Heart right ventricle (tissue), 16 donors: ENCODE measurements at regions not wholly inside any gene's neighbourhood (a gene's known extent, or its start where the extent isn't known, plus 50 kb on each side); places are given as distances from the start of the nearest gene placed in this dataset.

Experiments
- ATAC-seq, 8 donors: fragments of 200-7000 bp; cut with Tn5 transposase; one replicate each; pipeline ENCODE4 v1.9.1; 2020; ENCODE audit warnings: mild to moderate bottlenecking in 8 of 8, moderate library complexity in 8 of 8, moderate number of reproducible peaks in 1 of 8
- DNase-seq, 2 donors: peaks; one replicate each; pipeline ENCODE4 v3.0.0-alpha.2; 2020
- H3K27ac ChIP-seq, 10 donors: fragments of 200-600 bp; sonication (generic) in 2 of 10; one replicate each; pipeline versions ENCODE4 v1.5.0 to v1.8.0; 2020 to 2022; ENCODE audit warnings: mild to moderate bottlenecking in 3 of 10
- H3K27me3 ChIP-seq, 7 donors: fragments of 200-600 bp; one replicate each; pipeline ENCODE4 v1.8.0; 2021 to 2022; ENCODE audit warnings: mild to moderate bottlenecking in 2 of 7
- H3K36me3 ChIP-seq, 9 donors: fragments of 200-600 bp; sonication (generic) in 1 of 9; one replicate each; pipeline versions ENCODE4 v1.5.0 to v1.8.0; 2020 to 2022; ENCODE audit warnings: mild to moderate bottlenecking in 2 of 9
- H3K4me1 ChIP-seq, 9 donors: fragments of 200-600 bp; sonication (generic) in 1 of 9; one replicate each; pipeline versions ENCODE4 v1.5.0 to v1.8.0; 2020 to 2022; ENCODE audit warnings: mild to moderate bottlenecking in 4 of 9
- H3K4me3 ChIP-seq, 10 donors: fragments of 200-600 bp; sonication (generic) in 2 of 10; one replicate each; pipeline versions ENCODE4 v1.5.0 to v1.8.0; 2020 to 2022; ENCODE audit warnings: mild to moderate bottlenecking in 7 of 10, moderate library complexity in 2 of 10
- H3K9me3 ChIP-seq, 11 donors: fragments of 200-600 bp in 10 of 11; sonication (generic) in 2 of 11; one replicate each; pipeline versions ENCODE4 v1.5.0 to v1.8.0; 2013 to 2022; ENCODE audit warnings: mild to moderate bottlenecking in 2 of 11, control low read depth in 1 of 11, moderate library complexity in 1 of 11
- WGBS, 2 donors: extraction: QIAGEN DNeasy Blood & Tissue Kit; methylation state at CpG; one replicate each; pipeline ENCODE4 v1.1.7; 2013; ENCODE audit warnings: inconsistent platforms in 1 of 2; 5-methylcytosine and 5-hydroxymethylcytosine counted together
- intact Hi-C, 10 donors: fragments of 100-400 bp; cut with DNase I; formaldehyde crosslinking; loops; one replicate each; pipeline versions ENCODE4 v1.11.1 to v1.14.2; 2022
- TF ChIP-seq, protein P1 (sequence below), 9 donors: fragments of 200-600 bp; sonication (generic) in 2 of 9; IDR thresholded peaks; one replicate each; pipeline versions ENCODE4 v1.5.0 to v1.8.0; 2021 to 2022; ENCODE audit warnings: antibody characterized with exemption in 9 of 9, mild to moderate bottlenecking in 5 of 9, moderate library complexity in 1 of 9
- donor health status: Arrhythmogenic right ventricular cardiomyopathy.
- donor health status: ischemic (EF 13 %, LVEDD 7.1; RV severe dilation, severe dysfunction).
- donor health status: healthy with polysubstance abuse.
- donor health status: DM: no; HTN: yes; CAD: no.
- donor health status: DM: no; HTN: no; CAD: no.
- donor health status: ischemic (EF 25% LVEDD 6.9; RV normal size, moderate dysfunction).
- donor health status: ischemic (EF 25% LVEDD 5.7; RV mildly dilated, moderate dysfunction).
- donor health status: healthy.
- donor health status: DM: yes; HTN: yes; CAD: no.
- donor health status: Ischemic cardiomyopathy.
- donor health status: ischemic (EF 35%, LVEDD 5.7; RV mildly dilated, moderate dysfunction).
- donor health status: nonischemic (EF 11% LVEDD 7.7; RV severe dilation, severe dysfunction).
- donor health status: DM: yes; HTN: yes; CAD: no.
- donor health status: PGD.
- donor health status: ischemic (EF 29% LVEDD 5.4; RV normal size, mild dysfunction).
- donor health status: nonischemic (EF 23%, LVEDD 6.1; RV moderate dilation, normal function).

DNA sequence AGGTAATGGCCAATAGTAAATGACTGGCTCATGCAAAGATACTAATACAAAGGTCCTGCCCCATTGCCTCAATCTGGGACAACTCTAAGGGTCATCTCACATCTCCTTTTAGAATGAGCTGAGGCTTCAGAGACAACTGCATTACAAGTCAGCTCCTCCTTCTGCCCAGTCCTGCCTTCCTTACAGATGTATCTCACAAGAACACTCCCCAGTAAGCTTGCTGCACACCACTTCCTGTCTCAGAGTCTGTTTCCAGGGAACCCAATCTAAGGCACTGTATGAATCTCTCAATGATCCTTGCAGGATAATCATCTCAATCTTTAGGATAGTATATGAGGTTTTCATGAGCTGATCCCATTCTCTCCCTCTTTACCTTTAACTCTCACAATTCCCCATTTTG lies 57.8 kb upstream of the ZDHHC17 start:
- Histone ChIP-seq H3K36me3 (no peaks in the 10 kb centered on the region), H3K4me1 (peaks cover 0 to 12% (median 0%) of the 10 kb centered on the region in 9 donors), H3K27me3 (no peaks in the 10 kb centered on the region), H3K9me3 (no peaks in the 10 kb centered on the region), H3K4me3 (no peak overlapping the region), H3K27ac (no peak overlapping the region)
- ATAC-seq (no peak), DNase-seq (no peak)
- intact Hi-C loops = no loop called here
- TF ChIP-seq, protein P1, sequence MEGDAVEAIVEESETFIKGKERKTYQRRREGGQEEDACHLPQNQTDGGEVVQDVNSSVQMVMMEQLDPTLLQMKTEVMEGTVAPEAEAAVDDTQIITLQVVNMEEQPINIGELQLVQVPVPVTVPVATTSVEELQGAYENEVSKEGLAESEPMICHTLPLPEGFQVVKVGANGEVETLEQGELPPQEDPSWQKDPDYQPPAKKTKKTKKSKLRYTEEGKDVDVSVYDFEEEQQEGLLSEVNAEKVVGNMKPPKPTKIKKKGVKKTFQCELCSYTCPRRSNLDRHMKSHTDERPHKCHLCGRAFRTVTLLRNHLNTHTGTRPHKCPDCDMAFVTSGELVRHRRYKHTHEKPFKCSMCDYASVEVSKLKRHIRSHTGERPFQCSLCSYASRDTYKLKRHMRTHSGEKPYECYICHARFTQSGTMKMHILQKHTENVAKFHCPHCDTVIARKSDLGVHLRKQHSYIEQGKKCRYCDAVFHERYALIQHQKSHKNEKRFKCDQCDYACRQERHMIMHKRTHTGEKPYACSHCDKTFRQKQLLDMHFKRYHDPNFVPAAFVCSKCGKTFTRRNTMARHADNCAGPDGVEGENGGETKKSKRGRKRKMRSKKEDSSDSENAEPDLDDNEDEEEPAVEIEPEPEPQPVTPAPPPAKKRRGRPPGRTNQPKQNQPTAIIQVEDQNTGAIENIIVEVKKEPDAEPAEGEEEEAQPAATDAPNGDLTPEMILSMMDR (IDR thresholded peaks at IDR 0.05) = no peak

DNA sequence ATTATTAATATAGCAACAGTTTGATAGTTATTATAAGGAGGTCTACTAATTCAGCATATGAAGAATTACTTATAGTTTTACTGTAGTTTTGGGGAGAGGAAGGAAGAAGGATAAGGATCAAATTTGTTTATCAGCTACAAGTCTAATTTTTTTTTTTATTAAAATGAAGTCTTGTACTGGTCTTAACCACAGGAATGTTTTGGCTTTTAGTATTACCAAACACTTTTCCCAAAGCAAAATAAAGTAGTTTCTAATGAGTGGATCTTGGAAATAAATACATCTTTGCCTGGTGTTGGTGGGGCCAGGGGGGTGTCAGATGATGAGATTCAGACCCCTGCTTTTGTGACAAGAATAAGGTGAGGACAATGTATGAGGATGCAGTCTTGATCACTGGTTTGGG lies 57.2 kb upstream of the ZDHHC17 start:
- H3K9me3 ChIP-seq = no peaks in the 10 kb centered on the region
- TF ChIP-seq, protein P1 (IDR thresholded peaks at IDR 0.05) = no peak
- ATAC-seq = no peak
- no peak overlapping the region for H3K27ac ChIP-seq
- no peak for DNase-seq
- intact Hi-C loops = no loop called here
- H3K36me3 ChIP-seq = no peaks in the 10 kb centered on the region
- peaks cover 0 to 12% (median 0%) of the 10 kb centered on the region in 9 donors for H3K4me1 ChIP-seq
- H3K27me3 ChIP-seq = no peaks in the 10 kb centered on the region
- no peak overlapping the region for H3K4me3 ChIP-seq

DNA sequence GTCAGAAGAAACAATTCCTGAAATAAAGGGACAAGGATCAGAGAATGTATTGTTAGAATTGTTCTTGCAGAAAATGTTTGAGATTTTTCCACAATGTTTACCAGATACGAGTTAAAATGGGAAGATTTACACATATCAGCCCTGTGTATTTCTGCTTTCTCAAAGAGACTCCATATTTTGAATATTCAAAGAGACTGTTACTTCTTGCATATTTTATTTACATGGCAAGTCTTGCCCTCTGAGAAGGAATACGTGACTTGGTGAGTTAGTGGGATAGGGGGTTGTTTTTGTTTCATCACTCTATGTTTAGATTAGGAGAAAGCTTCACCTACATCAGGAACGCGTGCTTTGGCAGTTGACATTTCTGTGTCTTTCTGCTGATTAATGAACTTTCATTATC lies 56.1 kb upstream of the ZDHHC17 start:
- no peaks in the 10 kb centered on the region for H3K9me3 ChIP-seq
- no peaks in the 10 kb centered on the region for H3K27me3 ChIP-seq
- DNase-seq (no peak), ATAC-seq (no peak)
- H3K36me3 ChIP-seq = no peaks in the 10 kb centered on the region
- TF ChIP-seq, protein P1 (IDR thresholded peaks at IDR 0.05) = no peak
- peaks cover 0 to 12% (median 0%) of the 10 kb centered on the region in 9 donors for H3K4me1 ChIP-seq
- H3K27ac ChIP-seq = no peak overlapping the region
- WGBS, 2 donors = 86 to 90% methylated on average over 4 of the region's 4 CpGs
- intact Hi-C loops = no loop called here
- no peak overlapping the region for H3K4me3 ChIP-seq

DNA sequence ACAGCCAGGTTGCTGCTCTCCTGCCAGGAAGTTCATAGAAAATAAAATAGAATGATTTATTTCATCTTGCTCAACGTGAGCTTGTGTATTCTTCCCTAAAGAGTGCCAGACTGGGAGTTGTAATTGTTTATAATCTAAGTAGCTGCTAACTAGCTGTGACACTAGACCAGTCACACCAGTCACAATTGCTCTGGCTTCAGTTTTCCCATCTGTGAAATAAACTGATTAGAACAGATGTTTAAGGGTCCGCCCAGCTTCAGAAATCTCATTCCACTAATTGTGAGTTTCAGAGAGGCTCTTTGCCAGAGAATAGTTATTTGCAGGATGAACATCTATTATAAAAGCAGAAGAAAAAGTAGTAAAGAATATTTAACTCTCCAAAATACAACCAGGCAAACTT lies 55.6 kb upstream of the ZDHHC17 start:
- 61 to 66% methylated on average over 2 of the region's 2 CpGs for WGBS, 2 donors
- DNase-seq (no peak), ATAC-seq (no peak)
- Histone ChIP-seq H3K9me3 (no peaks in the 10 kb centered on the region), H3K4me3 (no peak overlapping the region), H3K27me3 (no peaks in the 10 kb centered on the region), H3K27ac (no peak overlapping the region), H3K36me3 (no peaks in the 10 kb centered on the region), H3K4me1 (peaks cover 0 to 12% (median 0%) of the 10 kb centered on the region in 9 donors)
- intact Hi-C loops = no loop called here
- TF ChIP-seq, protein P1 (IDR thresholded peaks at IDR 0.05) = no peak

DNA sequence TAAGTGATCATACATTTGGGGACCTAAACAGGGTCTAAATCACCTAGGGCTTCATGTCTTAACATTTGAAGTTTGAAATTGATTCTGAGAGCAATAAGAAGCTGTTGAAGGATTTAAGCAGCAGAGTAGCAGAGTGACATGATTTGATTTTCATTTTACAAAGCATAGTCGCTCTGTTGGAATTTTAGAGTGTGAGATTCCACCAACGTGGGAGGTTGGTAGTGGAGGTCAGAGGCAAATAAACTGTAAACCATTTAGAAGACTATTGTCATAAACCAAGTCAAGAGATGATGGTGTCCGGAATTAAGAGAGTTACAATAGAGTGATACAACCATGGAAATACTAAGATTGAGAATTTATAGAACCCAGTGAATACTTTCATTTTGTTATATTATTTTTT lies 52.7 kb upstream of the ZDHHC17 start:
- Histone ChIP-seq H3K36me3 (no peaks in the 10 kb centered on the region), H3K27ac (no peak overlapping the region), H3K27me3 (no peaks in the 10 kb centered on the region), H3K9me3 (no peaks in the 10 kb centered on the region), H3K4me3 (no peak overlapping the region), H3K4me1 (peaks cover 0 to 3% (median 0%) of the 10 kb centered on the region in 9 donors)
- WGBS, 2 donors = 77 to 82% methylated on average over 3 of the region's 3 CpGs
- DNase-seq = no peak
- TF ChIP-seq, protein P1 (IDR thresholded peaks at IDR 0.05) = no peak
- ATAC-seq = no peak
- intact Hi-C loops = no loop called here
